ENCODE measurements at regions not wholly inside any gene's neighbourhood (a gene's known extent, or its start where the extent isn't known, plus 50 kb on each side); places are given as distances from the start of the nearest gene placed in this dataset.

- DNase-seq, result no peak
- Histone ChIP-seq H3K27ac (ENCODE audit: low read depth, low read length) (no peak overlapping the region), H3K4me1 (ENCODE audit: control insufficient read depth, insufficient read depth, low read length) (no peaks in the 10 kb centered on the region), H3K36me3 (ENCODE audit: control insufficient read depth, insufficient read depth, low read length) (no peaks in the 10 kb centered on the region), H3K27me3 (ENCODE audit: control insufficient read depth, insufficient read depth, low read length, poor library complexity, severe bottlenecking) (no peaks in the 10 kb centered on the region), H3K4me3 (ENCODE audit: low read length) (no peak overlapping the region), H3K9me3 (ENCODE audit: control insufficient read depth, low read length) (no peaks in the 10 kb centered on the region), H3K9ac (ENCODE audit: extremely low read depth, low read length, poor library complexity, severe bottlenecking) (no peak overlapping the region)
- Mint-ChIP-seq H3K4me3 (no peak overlapping the region), H3K9me3 (no peaks in the 10 kb centered on the region), H3K27ac (no peak overlapping the region), H3K36me3 (ENCODE audit: low read depth) (no peaks in the 10 kb centered on the region), H3K27me3 (ENCODE audit: insufficient read depth) (peaks cover 7% of the 10 kb centered on the region), H3K4me1 (no peaks in the 10 kb centered on the region)
- TF ChIP-seq CTCF (conservative IDR thresholded peaks at IDR 0.05), result no peak
- WGBS, 2 experiments (ENCODE audit: insufficient coverage in 1 of 2, insufficient read length in 1 of 2), result 72 to 100% methylated on average over 3 to 5 of the region's 5 CpGs
Observed at GRCh38 chr11:32204751-32205150, 113.9 kb downstream of the RCN1 start.

GRCh38 chr11:32210556-32210955 is 119.7 kb downstream of the RCN1 start:
- Mint-ChIP-seq H3K4me1 (peaks cover 3% of the 10 kb centered on the region), H3K27ac (no peak overlapping the region), H3K9me3 (no peaks in the 10 kb centered on the region), H3K27me3 (ENCODE audit: insufficient read depth) (peaks cover 9% of the 10 kb centered on the region), H3K4me3 (no peak overlapping the region), H3K36me3 (ENCODE audit: low read depth) (no peaks in the 10 kb centered on the region)
- TF ChIP-seq CTCF (conservative IDR thresholded peaks at IDR 0.05), result no peak
- Histone ChIP-seq H3K4me1 (ENCODE audit: control insufficient read depth, insufficient read depth, low read length) (no peaks in the 10 kb centered on the region), H3K36me3 (ENCODE audit: control insufficient read depth, insufficient read depth, low read length) (no peaks in the 10 kb centered on the region), H3K27ac (ENCODE audit: low read depth, low read length) (no peak overlapping the region), H3K27me3 (ENCODE audit: control insufficient read depth, insufficient read depth, low read length, poor library complexity, severe bottlenecking) (no peaks in the 10 kb centered on the region), H3K9me3 (ENCODE audit: control insufficient read depth, low read length) (no peaks in the 10 kb centered on the region), H3K4me3 (ENCODE audit: low read length) (no peak overlapping the region), H3K9ac (ENCODE audit: extremely low read depth, low read length, poor library complexity, severe bottlenecking) (no peak overlapping the region)
- WGBS, 2 experiments (ENCODE audit: insufficient coverage in 1 of 2, insufficient read length in 1 of 2), result 64 to 72% methylated on average over 4 to 6 of the region's 6 CpGs
- DNase-seq, result no peak

GRCh38 chr11:32213223-32213622 is 122.3 kb downstream of the RCN1 start:
- Mint-ChIP-seq H3K4me1 (peaks cover 18% of the 10 kb centered on the region), H3K36me3 (ENCODE audit: low read depth) (no peaks in the 10 kb centered on the region)

More at GRCh38 chr11:32213223-32213622, 122.3 kb downstream of the RCN1 start:
- Mint-ChIP-seq H3K4me3 (no peak overlapping the region), H3K27ac (no peak overlapping the region), H3K27me3 (ENCODE audit: insufficient read depth) (peaks cover 7% of the 10 kb centered on the region), H3K9me3 (no peaks in the 10 kb centered on the region)
- no peaks in the 10 kb centered on the region for H3K4me1 ChIP-seq (ENCODE audit: control insufficient read depth, insufficient read depth, low read length)
- H3K36me3 ChIP-seq (ENCODE audit: control insufficient read depth, insufficient read depth, low read length), result no peaks in the 10 kb centered on the region
- no peaks in the 10 kb centered on the region for H3K9me3 ChIP-seq (ENCODE audit: control insufficient read depth, low read length)
- H3K27me3 ChIP-seq (ENCODE audit: control insufficient read depth, insufficient read depth, low read length, poor library complexity, severe bottlenecking), result no peaks in the 10 kb centered on the region
- WGBS, 2 experiments (ENCODE audit: insufficient coverage in 1 of 2, insufficient read length in 1 of 2), result 68 to 81% methylated on average over 5 of the region's 5 CpGs
- no peak for DNase-seq
- H3K4me3 ChIP-seq (ENCODE audit: low read length), result no peak overlapping the region
- H3K27ac ChIP-seq (ENCODE audit: low read depth, low read length), result no peak overlapping the region
- no peak for TF ChIP-seq CTCF (conservative IDR thresholded peaks at IDR 0.05)
- H3K9ac ChIP-seq (ENCODE audit: extremely low read depth, low read length, poor library complexity, severe bottlenecking), result no peak overlapping the region
